Activated T-helper 2 cell treated with anti-CD3 and anti-CD28 coated beads, Interferon-gamma antibody, Interleukin-2, Interleukin-4, amounts not matched to agents 10 μg/mL and 5 μg/mL and 100 μg/mL, durations not matched to agents 14 hours and 24 hours and 36 hours (primary cell): ENCODE measurements at regions not wholly inside any gene's neighbourhood (a gene's known extent, or its start where the extent isn't known, plus 50 kb on each side); places are given as distances from the start of the nearest gene placed in this dataset.
"Not testable (repeated sequence)": the region's sequence is repeated elsewhere in the genome, so short reads cannot be mapped to it uniquely, and the experiment has no call there.

ENCODE experiments used
- DNase-seq: peaks from one replicate; pipeline ENCODE4 v3.0.0; 2021; ENCODE audit warnings: low spot score
- H3K27ac Mint-ChIP-seq: one replicate; pipeline ENCODE4 v1.8.0; 2021; ENCODE audit warnings: mixed read lengths
- H3K27me3 Mint-ChIP-seq: one replicate; pipeline ENCODE4 v1.8.0; 2021; ENCODE audit warnings: low read depth, mixed read lengths
- H3K36me3 Mint-ChIP-seq: one replicate; pipeline ENCODE4 v1.8.0; 2021; ENCODE audit warnings: low read depth, mixed read lengths
- H3K4me1 Mint-ChIP-seq: one replicate; pipeline ENCODE4 v1.8.0; 2021; ENCODE audit warnings: low read depth, mixed read lengths
- H3K4me3 Mint-ChIP-seq: one replicate; pipeline ENCODE4 v1.8.0; 2021; ENCODE audit warnings: low read depth, mild to moderate bottlenecking, moderate library complexity, mixed read lengths
- H3K9me3 Mint-ChIP-seq: one replicate; pipeline ENCODE4 v1.8.0; 2021; ENCODE audit warnings: mixed read lengths
- intact Hi-C: fragments of 100-400 bp; cut with micrococcal nuclease; formaldehyde crosslinking; loops from one replicate; pipeline ENCODE4 v1.15.1; 2023

GRCh38 chr11:69213964-69214363 is 58.2 kb downstream of the SMIM38 start:
- intact Hi-C loops = no loop called here
- Mint-ChIP-seq H3K27me3 (no peaks in the 10 kb centered on the region), H3K36me3 (no peaks in the 10 kb centered on the region), H3K4me1 (peaks cover 6% of the 10 kb centered on the region), H3K4me3 (no peak overlapping the region), H3K9me3 (peaks cover 6% of the 10 kb centered on the region), H3K27ac (no peak overlapping the region)
- DNase-seq = no peak

DNA sequence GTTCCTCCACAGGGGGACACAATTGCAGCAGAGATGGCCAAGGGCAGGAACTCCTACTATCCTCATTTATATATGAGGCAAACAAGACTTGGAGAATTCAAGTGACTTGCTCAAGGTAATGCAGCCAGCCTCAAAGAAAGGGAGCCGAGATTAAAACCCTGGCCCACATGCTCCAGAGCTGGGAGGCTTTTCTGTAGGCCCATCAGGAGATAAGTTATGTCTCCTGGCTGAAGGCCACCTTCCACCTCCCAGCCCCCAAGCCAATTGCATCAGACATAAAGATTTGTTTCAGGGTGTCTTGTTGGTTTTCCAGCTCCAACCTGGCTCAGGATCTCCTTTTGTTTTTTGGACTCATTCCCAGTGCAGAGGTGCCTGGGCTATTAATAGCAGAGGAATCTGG is 59.5 kb downstream of the SMIM38 start:
- no peak overlapping the region for H3K4me3 Mint-ChIP-seq
- peaks cover 6% of the 10 kb centered on the region for H3K9me3 Mint-ChIP-seq
- no peaks in the 10 kb centered on the region for H3K36me3 Mint-ChIP-seq
- H3K4me1 Mint-ChIP-seq = peaks cover 6% of the 10 kb centered on the region
- no peaks in the 10 kb centered on the region for H3K27me3 Mint-ChIP-seq
- no peak overlapping the region for H3K27ac Mint-ChIP-seq
- intact Hi-C loops = no loop called here
- DNase-seq = no peak

DNA sequence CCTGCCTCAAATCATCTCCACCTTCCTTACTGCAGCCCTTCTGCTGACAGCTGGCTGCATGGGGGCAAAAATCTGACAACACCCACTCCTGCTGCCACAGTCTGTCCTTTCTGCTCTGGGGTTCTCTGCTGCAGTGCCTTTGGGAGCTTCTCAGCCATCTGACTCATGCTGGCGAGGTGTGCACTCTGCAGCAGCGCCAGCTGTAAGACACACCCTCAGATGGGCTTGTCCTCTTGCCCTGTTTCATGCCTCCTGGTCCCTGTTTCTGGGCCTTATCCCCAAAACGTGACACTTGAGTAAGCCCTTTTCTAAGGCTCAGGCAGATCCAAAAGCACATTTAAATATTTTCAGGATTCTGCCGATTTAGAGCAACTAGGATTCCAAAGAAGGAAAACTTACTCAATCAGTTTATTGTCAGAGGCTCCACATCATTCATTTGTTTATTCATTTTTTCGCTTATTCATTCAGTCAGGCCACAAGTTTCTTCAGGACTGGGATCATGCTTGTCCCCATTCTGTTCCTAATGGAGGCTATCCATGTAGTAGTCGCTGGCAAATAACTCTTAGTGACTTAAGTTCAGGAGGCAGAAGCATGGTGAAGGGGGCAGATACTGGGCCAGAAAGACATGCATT is 60.2 kb downstream of the SMIM38 start:
- no peak overlapping the region for H3K27ac Mint-ChIP-seq
- peaks cover 6% of the 10 kb centered on the region for H3K9me3 Mint-ChIP-seq
- no peak overlapping the region for H3K4me3 Mint-ChIP-seq
- intact Hi-C loops = no loop called here
- no peaks in the 10 kb centered on the region for H3K27me3 Mint-ChIP-seq
- peaks cover 6% of the 10 kb centered on the region for H3K4me1 Mint-ChIP-seq
- DNase-seq = no peak
- H3K36me3 Mint-ChIP-seq = no peaks in the 10 kb centered on the region

GRCh38 chr11:69216647-69217051 is 60.9 kb downstream of the SMIM38 start:
- no peak for DNase-seq
- Mint-ChIP-seq H3K4me1 (peaks cover 6% of the 10 kb centered on the region), H3K4me3 (no peak overlapping the region), H3K27ac (no peak overlapping the region), H3K27me3 (no peaks in the 10 kb centered on the region), H3K36me3 (no peaks in the 10 kb centered on the region), H3K9me3 (peaks cover 6% of the 10 kb centered on the region)
- intact Hi-C loops = no loop called here

- intact Hi-C loops = no loop called here
- no peak for DNase-seq
- Mint-ChIP-seq H3K27me3 (no peaks in the 10 kb centered on the region), H3K4me3 (no peak overlapping the region), H3K4me1 (peaks cover 6% of the 10 kb centered on the region), H3K27ac (no peak overlapping the region), H3K36me3 (no peaks in the 10 kb centered on the region), H3K9me3 (peaks cover 6% of the 10 kb centered on the region)
These were observed 61.8 kb downstream of the SMIM38 start for GRCh38 chr11:69217276-69218105.

GRCh38 chr11:69218271-69218682 is 62.5 kb downstream of the SMIM38 start:
- Mint-ChIP-seq H3K36me3 (no peaks in the 10 kb centered on the region), H3K27me3 (peaks cover 4% of the 10 kb centered on the region), H3K4me1 (peaks cover 3% of the 10 kb centered on the region), H3K9me3 (peaks cover 6% of the 10 kb centered on the region), H3K27ac (no peak overlapping the region), H3K4me3 (no peak overlapping the region)
- intact Hi-C loops = no loop called here
- no peak for DNase-seq

DNA sequence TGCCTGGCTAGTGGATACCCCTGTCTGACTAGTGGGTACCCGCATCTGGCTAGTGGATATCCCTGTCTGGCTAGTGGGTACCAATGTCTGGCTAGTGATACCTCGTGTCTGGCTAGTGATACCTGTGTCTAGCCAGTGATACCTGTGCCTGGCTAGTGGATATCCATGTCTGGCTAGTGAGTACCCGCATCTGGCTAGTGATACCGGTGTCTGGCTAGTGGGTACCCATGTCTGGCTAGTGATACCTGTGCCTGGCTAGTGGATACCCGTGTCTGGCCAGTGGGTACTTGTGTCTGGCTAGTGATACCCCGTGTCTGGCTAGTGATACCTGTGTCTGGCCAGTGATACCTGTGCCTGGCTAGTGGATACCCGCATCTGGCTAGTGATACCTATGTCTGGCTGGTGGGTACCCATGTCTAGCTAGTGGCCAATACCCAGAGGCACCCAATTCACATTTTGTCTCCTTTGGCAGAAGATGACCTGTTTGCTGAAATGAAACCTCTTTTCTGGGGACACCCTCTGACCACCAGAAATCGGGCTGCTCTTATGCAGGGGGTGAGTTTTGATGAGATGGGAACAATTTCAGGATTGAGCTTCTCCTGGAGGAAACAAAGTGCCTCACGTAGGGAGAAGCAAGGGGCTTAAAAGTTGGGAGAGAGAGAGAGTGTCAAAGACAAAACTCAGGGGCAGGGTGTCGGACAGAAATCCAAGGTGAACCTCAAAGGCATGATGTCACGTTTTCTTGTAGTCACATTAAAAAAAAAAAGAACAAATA is 63.4 kb downstream of the SMIM38 start:
- H3K36me3 Mint-ChIP-seq = no peaks in the 10 kb centered on the region
- no peaks in the 10 kb centered on the region for H3K4me1 Mint-ChIP-seq
- no peak overlapping the region for H3K27ac Mint-ChIP-seq
- H3K4me3 Mint-ChIP-seq = no peak overlapping the region
- peaks cover 6% of the 10 kb centered on the region for H3K9me3 Mint-ChIP-seq
- intact Hi-C loops = no loop called here
- H3K27me3 Mint-ChIP-seq = peaks cover 4% of the 10 kb centered on the region
- DNase-seq = no peak

DNA sequence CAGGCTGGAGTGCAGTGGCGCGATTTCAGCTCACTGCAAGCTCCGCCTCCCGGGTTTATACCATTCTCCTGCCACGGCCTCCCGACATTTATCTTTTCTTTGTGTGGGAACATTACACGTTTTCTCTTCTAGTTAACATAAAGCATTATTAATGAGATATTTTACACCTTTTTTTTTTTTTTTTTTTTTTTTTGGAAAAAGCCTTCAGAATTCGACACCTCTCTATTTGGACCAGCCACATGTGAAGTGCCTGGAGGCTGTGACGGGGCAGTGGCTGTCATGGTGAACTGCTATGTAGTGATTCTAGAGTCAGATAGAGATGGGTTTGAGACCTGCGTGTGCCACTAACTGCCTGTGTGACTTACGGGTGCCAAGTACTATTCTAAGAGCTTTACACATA is 64.3 kb downstream of the SMIM38 start:
- no peak for DNase-seq
- Mint-ChIP-seq H3K27me3 (peaks cover 9% of the 10 kb centered on the region), H3K27ac (no peak overlapping the region), H3K4me3 (no peak overlapping the region), H3K9me3 (no peaks in the 10 kb centered on the region), H3K36me3 (no peaks in the 10 kb centered on the region), H3K4me1 (no peaks in the 10 kb centered on the region)
- intact Hi-C loops = no loop called here

- Mint-ChIP-seq H3K27me3 (peaks cover 13% of the 10 kb centered on the region), H3K4me3 (no peak overlapping the region), H3K4me1 (no peaks in the 10 kb centered on the region), H3K9me3 (no peaks in the 10 kb centered on the region), H3K36me3 (no peaks in the 10 kb centered on the region), H3K27ac (no peak overlapping the region)
- no peak for DNase-seq
- intact Hi-C loops = no loop called here
These were observed 64.9 kb downstream of the SMIM38 start for GRCh38 chr11:69220561-69221051.

- H3K4me1 Mint-ChIP-seq = no peaks in the 10 kb centered on the region
- H3K4me3 Mint-ChIP-seq = no peak overlapping the region
- no peak overlapping the region for H3K27ac Mint-ChIP-seq
- no peaks in the 10 kb centered on the region for H3K36me3 Mint-ChIP-seq
- H3K9me3 Mint-ChIP-seq = peaks cover 2% of the 10 kb centered on the region
- intact Hi-C loops = no loop called here
- no peak for DNase-seq
- peaks cover 16% of the 10 kb centered on the region for H3K27me3 Mint-ChIP-seq
These were observed 65.4 kb downstream of the SMIM38 start for GRCh38 chr11:69221086-69221485.

DNA sequence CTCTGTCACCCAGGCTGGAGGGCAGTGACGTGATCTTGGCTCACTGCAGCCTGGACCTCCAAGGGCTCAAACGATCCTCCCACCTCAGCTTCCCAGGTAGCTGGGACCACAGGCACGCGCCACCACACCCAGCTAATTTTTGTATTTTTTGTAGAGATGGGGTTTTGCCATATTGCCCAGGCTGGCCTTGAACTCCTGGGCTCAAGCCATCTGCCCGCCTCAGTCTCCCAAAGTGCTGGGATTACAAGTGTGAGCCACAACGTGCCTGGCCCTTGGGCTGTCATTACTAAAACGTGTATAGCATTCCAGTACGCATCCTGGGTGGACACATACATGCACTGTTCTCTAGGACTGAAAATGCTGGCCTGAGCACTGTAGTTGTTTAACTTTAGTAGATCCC is 65.9 kb downstream of the SMIM38 start:
- DNase-seq = not testable (repeated sequence)

GRCh38 chr11:69227271-69227670 is 66.7 kb upstream of the MYEOV start:
- Mint-ChIP-seq H3K4me1 (no peaks in the 10 kb centered on the region), H3K27ac (no peak overlapping the region), H3K4me3 (no peak overlapping the region), H3K36me3 (no peaks in the 10 kb centered on the region), H3K27me3 (peaks cover 26% of the 10 kb centered on the region), H3K9me3 (peaks cover 10% of the 10 kb centered on the region)
- intact Hi-C loops = no loop called here
- DNase-seq = no peak

More for the DNA sequence above, 65.9 kb downstream of the SMIM38 start:
- H3K36me3 Mint-ChIP-seq, H3K4me1 Mint-ChIP-seq, H3K4me3 Mint-ChIP-seq, H3K27ac Mint-ChIP-seq, intact Hi-C loops, H3K9me3 Mint-ChIP-seq: not testable (repeated sequence)
- peaks cover 22% of the 10 kb centered on the region for H3K27me3 Mint-ChIP-seq

DNA sequence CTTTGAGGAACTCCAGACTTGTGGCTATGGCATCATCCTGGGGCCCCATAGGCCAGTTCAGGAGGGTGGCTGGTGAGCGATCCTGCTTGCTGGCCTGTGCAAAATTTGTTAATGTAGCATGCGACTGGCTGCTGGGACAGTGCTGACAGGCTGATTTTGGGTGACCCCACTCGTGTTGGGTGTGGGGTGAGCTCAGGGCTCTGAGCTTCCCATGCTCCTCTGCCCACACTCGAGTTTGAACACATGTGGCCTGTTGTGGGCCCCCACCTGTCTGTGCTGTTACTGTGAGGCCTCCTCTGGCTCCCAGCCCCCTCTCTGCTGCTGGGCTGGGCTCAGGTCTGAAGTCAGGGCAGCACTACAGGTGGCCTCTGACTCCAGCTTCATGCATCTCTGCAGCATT is 64.4 kb upstream of the MYEOV start:
- H3K4me3 Mint-ChIP-seq = no peak overlapping the region
- no peak for DNase-seq
- H3K36me3 Mint-ChIP-seq = no peaks in the 10 kb centered on the region
- peaks cover 10% of the 10 kb centered on the region for H3K9me3 Mint-ChIP-seq
- intact Hi-C loops = no loop called here
- H3K27me3 Mint-ChIP-seq = peaks cover 21% of the 10 kb centered on the region
- no peak overlapping the region for H3K27ac Mint-ChIP-seq
- H3K4me1 Mint-ChIP-seq = no peaks in the 10 kb centered on the region
